HEK293T (cell line): ENCODE measurements at regions not wholly inside any gene's neighbourhood (a gene's known extent, or its start where the extent isn't known, plus 50 kb on each side); places are given as distances from the start of the nearest gene placed in this dataset.
"Not testable (repeated sequence)": the region's sequence is repeated elsewhere in the genome, so short reads cannot be mapped to it uniquely, and the experiment has no call there.

ENCODE experiments used
- CTCF ChIA-PET: fragments of 350-600 bp; formaldehyde crosslinking; extraction: SDS; loops from one replicate; lab custom pipeline; 2021; ENCODE audit warnings: antibody characterized with exemption, inconsistent platforms; lab: Yijun Ruan, JAX
- POLR2A ChIA-PET: fragments of 350-600 bp; formaldehyde crosslinking; extraction: SDS; loops from one replicate; lab custom pipeline; 2020; ENCODE audit warnings: antibody characterized with exemption, inconsistent platforms; lab: Yijun Ruan, JAX
- DNase-seq: peaks from one replicate; pipeline ENCODE4 v3.0.0; 2012; ENCODE audit warnings: mixed read lengths; ENCODE audit errors: extremely low spot score

DNA sequence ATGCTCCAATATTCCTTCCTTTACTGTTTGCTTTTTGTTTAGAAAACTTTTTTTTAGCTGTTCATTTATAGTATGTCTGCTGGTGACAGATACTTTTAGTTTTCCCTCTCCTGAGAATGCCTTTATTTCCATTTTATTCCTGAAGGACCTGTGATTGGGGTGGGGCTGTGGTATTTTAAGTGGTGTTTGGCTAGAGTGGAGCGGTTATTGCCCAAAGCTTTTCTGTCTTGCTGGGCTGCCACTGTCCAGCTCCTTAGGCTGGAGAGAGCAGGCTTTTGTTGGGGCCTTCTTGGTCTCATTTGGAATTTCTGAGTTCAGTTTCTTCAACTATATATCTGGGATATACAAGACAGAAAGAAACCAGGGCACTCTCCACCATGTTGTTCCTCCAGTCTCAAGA, 160.0 kb upstream of the PLGLB2 start:
- DNase-seq, POLR2A ChIA-PET, CTCF ChIA-PET: not testable (repeated sequence)

DNA sequence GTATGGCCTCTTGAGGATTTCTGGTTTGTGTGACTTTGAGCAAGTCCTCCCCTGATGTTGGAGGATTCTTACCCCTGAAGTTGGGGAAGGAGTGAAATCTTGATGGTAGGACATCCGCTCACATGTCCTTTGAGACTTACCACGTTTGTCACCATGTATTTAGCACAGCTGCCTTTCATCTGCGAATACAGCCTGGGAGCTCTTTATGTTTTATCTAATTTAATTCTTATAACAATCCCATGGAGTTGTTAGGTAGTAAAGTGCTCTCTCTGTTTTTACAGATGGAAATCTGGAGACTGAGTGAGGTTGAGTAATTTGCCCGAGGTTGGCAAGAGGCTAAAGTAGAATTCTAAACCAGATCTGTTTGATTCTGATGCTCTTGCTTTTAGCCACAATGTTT, 154.9 kb upstream of the PLGLB2 start:
- DNase-seq, CTCF ChIA-PET, POLR2A ChIA-PET: not testable (repeated sequence)

DNA sequence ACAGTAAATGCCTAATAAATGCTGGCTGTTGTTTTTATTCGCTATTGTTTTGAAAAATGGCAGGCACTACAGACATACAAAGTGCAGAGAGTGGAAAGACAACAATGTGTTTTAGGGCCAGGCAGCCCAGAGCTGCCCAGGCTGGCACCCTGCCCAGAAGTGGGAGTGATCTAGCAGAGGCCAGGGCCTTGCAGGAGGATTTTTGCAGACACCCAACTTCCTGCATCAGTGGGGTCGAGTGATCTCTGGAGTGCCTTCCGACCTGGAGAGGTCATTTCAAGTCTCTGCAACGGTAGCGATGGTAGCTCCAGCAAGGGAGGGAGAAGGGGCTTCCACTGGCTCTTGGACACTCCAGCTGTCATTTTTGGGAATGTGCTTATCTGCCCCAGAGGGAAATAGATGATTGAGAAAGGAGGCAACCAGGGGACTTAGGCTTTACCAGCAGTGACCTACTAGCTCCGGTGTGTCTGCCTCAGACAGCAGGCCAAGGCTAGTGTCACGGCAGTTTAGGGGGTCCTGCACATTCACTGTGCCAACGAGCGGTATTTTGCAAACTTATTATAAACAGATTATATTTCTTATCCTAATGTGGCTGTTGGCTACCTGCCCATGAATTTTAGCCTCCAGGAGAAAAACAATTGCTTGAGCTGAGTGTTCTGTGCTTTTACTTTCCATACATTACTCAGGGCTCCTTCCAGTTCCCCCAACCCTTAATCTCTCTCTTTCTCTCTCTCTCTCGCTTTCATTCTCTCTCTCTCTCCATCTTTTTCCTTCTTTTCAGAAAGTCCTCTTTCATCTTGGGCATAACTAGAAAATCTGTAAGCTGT, 153.9 kb upstream of the PLGLB2 start:
- CTCF ChIA-PET, DNase-seq, POLR2A ChIA-PET: not testable (repeated sequence)

DNA sequence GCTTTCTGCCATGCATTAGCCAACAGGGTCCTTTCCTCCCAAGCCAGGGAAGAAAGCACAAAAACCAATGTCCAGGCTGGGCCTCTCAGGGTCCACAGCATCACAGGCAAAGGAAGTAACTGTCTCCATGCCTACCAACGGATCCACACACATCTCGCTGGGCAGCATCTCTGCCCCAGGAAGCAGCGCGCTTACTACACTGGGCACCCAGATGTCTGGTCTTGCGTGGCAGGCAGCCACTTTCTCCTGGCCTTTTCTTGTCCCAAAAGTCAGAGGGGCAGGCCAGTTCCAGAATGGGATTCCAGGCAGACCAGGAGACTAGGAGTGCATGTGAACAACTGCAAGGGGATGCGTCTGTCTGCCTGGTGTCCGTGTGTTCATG, 153.3 kb upstream of the PLGLB2 start:
- CTCF ChIA-PET, POLR2A ChIA-PET, DNase-seq: not testable (repeated sequence)

DNA sequence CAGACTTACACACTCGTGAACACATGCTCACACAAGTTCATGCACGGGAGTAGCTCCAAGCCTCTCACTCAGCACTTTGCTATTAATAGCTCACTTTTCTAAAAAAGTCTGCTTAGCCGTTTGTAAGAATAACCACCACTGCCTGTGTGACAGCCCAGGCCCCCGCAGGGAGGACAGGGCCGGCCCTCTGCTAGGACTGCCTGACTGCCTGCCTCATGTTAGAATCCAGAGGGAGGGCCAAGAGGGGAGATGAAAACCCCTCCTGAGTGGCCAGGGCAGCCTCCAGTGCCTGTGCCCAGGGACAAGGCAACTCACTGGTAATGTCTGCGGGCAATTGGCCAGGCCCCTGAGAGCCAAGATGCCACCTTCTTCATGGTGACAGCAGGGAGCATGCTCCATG, 152.9 kb upstream of the PLGLB2 start:
- CTCF ChIA-PET, DNase-seq, POLR2A ChIA-PET: not testable (repeated sequence)

DNA sequence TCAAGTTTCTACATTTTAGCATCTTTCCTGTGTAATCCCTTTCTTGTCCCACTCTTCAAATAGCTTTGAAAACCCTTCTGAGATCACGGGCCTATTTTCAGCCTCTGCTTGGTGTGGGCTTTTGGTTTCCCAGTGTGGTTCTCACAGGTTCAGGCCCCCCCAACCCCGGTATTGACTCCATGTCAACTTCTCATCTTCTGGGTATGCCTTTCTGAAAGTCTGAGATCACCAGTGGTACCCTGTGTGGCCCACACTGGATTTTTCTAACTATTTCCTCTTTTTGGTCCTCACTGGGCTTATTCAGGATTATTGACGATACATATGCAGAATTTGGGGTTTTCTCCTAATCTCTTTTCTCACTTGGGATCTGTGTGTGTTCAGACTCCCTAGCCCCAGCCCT, 146.9 kb upstream of the PLGLB2 start:
- POLR2A ChIA-PET, CTCF ChIA-PET, DNase-seq: not testable (repeated sequence)

DNA sequence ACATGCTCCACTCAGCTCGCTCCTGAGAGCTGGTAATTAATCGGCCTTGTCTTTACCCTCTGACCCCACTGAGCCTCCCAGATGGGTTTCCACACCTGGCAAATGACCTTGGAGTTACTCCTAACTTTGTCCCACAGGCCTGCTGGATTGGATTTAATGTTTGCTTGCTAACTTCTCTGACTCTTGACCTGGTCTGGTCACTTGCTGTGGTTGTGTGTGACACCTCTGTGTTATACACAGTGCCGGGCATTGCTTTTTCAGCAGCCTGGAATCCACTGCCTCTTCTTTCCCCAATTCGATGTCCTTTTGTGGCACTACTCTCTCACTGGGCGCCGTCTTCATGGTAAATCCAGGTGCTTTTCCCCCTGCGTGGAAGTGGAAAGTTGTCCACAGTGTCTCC, 145.8 kb upstream of the PLGLB2 start:
- POLR2A ChIA-PET, result not testable (repeated sequence)

DNA sequence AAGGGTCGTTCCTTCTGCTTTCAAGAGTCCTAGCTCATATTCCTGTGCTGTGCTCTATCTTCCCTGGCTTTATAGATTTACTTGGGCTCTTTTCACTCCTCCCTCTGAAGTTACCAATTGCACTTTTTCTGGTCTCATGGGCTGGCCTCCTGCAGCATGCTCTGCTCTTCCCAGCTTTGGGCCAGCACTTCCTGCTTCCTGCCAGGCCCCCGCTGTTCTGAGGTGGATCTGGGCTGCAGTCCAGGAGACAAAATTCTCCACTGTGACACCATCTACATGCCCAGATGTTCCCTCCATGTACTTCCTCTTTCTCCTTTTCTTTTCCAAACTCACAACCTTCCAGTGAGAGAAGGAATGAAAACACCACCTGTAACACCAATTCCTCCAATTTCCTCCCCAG, 145.2 kb upstream of the PLGLB2 start:
- POLR2A ChIA-PET, CTCF ChIA-PET, DNase-seq: not testable (repeated sequence)

More for the DNA sequence above, 145.8 kb upstream of the PLGLB2 start:
- CTCF ChIA-PET, DNase-seq: not testable (repeated sequence)

DNA sequence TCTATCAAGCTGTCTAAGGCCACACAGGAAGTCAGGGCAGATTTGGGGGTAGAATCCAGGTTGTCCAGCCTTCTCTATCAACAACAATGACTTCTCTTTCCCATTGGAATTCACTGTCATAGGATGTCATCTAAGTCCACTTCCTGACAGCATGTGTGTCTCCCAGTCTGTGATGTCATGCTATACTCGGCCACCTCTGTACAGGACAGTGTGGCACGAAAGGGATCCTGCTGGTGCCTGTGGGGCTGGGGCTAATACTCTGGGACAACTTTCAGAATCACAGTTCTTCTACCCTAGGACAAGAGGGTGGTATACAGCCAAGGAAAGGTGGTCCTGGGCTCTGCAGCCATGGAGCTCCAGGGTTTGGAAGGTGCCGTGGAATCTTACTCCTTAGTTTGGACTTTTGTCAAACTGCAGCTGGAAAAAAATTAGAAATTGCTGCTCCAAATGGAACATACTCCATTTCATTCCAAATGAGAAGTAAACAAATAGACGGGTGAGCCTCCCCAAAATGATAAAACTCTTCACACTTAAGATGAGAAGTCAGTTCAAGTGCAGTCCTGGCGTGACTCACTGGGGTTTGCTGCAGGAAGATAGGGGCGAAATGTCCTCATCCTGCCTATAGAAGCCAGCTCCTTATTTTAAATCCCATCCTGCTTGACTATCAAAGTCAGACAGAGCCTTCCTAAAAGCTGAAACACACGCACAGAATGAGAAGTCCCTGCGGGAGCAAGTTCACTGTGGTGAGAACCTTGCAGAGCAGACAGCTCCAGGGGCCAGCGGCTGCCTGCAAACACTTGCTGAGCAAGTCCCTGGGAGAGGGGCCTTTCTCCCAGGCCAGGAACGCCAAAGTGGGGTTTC, 144.2 kb upstream of the PLGLB2 start:
- CTCF ChIA-PET, POLR2A ChIA-PET, DNase-seq: not testable (repeated sequence)

DNA sequence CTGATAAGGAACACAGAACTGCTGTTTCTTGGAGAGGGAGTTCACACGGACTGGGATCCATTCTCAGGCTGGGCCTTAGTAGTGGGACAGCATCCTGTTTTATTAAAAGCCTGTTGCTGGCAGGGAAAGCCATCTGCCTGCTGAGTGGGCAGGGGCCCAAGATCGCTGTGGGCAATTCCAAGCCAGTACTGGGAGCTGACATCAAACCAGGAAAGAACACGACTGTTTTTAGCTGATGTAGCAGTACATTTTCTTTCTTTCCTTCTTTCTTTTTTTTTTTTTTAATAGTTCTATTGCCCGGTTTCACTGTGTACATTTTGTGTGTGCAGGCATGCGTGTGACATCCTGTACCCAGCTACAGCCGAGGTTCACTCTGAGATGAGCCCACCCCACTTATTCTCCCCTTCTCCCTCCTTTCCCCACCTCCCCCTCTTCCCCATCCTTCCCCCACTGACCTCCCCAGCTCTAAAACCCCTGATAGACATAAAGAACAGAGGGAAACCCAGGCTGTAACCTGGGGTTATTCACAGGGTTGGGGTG, 143.5 kb upstream of the PLGLB2 start:
- DNase-seq, CTCF ChIA-PET, POLR2A ChIA-PET: not testable (repeated sequence)

DNA sequence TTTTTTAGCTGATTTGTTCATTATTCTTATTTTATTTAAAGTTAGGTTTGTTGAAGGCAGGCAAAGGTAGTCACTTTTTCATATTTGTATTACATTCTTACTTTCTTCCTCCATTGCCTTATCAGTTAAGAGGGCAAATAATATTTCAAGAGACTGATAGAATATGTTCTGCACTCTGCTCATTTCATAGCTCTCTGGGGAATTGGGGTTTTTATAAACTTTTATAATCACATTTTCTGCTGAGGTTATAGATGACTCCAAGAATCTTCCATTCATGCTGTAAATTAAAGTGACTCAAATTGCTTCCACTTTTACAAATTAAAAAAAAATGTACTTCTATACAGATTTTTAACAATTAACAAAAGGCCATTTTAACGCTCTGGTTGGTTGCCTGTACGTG, 142.9 kb upstream of the PLGLB2 start:
- DNase-seq, POLR2A ChIA-PET, CTCF ChIA-PET: not testable (repeated sequence)

DNA sequence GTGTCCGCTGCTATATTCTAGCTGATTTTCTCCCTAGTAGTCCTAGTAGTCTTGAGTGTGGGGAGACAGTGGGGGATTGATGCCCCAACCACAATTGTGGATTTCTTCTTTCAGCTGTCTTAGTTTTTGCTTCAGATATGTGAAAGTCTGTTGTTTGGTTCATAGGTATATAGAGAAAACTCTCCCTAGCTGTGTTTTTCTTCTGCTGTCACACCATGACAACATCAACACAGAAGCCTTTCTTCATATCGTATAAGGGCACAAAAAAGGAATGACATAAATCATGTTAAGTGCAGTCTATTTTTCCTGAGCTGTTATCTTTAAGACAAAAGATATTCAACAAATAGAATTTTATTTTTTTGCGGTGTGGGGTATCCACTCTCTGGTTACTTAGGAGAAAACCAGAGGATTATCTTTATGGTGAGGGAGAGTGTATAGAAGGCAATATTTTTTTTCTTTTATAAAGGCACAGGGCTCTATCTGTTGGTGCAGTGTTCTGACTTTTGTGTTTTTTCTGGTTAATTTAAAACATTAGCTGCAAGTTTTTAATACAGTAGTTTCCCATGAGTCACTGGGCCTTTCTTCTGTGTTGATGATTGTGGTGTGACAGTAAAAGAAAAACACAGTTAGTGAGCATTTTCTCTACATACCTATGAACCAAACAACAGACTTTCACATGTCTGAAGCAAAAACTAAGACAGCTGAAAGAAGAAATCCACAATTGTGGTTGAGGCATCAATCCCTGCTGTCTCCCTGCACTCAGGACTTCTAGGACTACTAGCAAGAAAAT, 139.3 kb upstream of the PLGLB2 start:
- DNase-seq, POLR2A ChIA-PET, CTCF ChIA-PET: not testable (repeated sequence)

DNA sequence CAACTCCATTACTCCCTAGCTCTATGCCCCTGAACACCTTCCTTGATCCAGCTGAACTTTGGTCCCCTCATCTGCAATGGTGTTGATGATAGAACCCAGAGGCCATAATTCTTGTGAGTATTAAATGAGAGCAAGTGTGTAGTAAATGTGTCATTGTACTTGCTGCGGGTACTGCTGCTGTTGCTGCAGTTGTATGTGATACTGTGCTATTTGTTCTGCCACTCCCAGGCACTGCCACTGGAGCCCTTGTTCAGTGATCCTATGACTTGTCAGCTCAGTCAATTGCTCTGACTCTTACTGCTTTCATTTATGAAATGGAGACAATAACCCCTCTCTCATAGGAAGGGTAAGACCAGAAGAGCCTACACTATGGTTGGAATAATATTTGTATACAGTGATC, 136.9 kb upstream of the PLGLB2 start:
- POLR2A ChIA-PET, result not testable (repeated sequence)

DNA sequence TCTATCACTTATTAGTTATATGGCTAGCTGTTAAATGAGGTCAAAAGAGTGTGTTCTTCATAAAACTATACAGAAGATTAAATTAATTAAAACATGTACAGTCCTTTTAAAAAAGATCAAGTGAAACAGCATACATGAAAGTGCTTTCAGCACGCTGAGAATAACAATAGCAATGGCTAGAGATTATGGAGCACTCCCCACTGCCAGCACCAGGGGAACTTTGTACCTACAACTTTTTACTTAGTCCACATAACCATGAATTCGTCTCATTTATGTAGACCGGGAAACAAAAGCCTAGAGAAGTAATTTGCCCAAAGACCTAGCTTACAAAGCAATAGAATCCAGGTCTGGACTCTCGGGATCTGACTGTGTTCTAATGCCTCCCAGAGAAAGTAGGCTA, 136.5 kb upstream of the PLGLB2 start:
- DNase-seq, CTCF ChIA-PET, POLR2A ChIA-PET: not testable (repeated sequence)

More for the DNA sequence above, 136.9 kb upstream of the PLGLB2 start:
- DNase-seq, CTCF ChIA-PET: not testable (repeated sequence)

DNA sequence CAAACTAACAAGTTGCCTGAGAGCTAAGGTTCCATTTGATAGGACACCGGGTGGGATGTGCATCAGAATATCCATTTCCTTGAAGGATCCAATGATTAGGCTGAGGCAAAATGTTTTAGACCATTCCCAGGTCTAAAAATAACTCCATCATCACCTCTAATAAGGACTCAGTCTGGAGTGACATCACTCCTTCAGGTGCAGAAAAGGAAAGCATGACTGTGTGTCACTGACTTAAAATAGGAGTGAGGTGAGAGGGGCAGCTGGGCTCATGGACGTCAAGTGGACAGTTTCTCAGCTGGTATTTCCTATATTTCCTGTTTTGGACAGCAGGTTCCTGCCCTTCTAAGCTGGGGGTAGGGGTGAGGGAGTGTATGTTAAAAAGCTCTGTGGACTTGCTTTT, 135.9 kb upstream of the PLGLB2 start:
- CTCF ChIA-PET, POLR2A ChIA-PET, DNase-seq: not testable (repeated sequence)

DNA sequence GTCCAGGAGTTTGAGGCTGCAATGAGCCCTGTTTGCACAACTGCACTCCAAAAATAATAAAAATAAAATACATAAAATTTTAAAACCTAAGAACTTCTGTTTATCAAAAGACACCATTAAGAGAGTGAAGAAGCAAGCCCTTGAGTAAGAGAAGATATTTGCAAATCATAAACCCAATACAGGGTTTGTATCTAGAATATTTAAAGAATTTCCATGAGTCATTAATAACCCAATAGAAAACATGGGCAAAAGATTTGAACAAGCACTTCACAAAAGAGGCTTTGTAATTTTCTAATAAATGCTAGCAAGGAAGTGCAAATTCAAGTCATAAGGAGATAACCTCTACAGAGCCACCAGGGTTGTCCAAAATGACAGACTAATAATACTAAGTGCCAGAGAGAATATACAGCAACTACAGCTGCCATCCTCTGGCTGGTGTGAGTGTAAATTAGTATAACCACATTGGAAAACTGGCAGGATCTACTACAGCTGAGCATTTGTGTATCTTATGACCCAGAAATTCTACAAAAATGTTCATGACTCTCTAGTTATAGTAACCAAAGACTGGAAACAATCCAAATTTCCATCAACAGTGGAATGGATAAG, 133.0 kb upstream of the PLGLB2 start:
- DNase-seq, CTCF ChIA-PET, POLR2A ChIA-PET: not testable (repeated sequence)

DNA sequence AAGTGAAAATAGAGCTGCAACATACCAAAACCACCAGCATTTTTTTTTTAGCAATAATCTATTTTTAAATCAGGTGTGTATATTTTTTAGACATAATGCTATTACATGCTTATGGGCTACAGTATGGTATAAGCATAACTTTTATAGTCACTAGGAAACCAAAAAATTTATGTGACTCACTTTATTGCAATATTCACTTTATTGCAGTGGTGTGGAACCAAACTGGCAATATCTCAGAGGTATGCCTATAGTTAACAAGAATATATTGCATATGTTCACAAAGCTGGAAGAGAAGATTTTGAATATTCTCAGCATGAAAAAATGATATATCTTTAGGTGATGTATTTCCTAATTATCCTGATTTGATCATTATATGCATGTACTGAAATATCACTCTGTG, 128.8 kb upstream of the PLGLB2 start:
- DNase-seq, POLR2A ChIA-PET, CTCF ChIA-PET: not testable (repeated sequence)

DNA sequence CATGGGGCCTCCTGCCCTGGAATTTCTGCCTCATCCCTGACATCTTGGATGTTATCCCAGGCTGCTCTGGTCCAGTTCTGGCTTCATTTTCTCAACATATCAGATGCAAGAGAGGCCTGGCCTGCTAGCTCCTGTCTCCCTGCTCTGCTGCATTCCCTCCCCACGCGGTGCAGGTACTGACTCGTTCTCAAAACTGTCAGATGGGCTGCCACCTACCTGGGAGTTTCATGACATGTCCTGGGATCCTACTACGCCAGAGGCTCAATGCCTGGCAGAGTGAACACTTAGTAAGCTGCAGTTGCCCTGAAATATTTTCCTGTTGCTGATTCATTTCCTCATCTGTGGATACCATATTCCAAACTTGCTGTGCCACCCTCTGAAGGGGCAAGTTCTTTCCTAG, 126.7 kb upstream of the PLGLB2 start:
- CTCF ChIA-PET, POLR2A ChIA-PET, DNase-seq: not testable (repeated sequence)
